Renal cortical epithelial cell (primary cell): ENCODE measurements at regions not wholly inside any gene's neighbourhood (a gene's known extent, or its start where the extent isn't known, plus 50 kb on each side); places are given as distances from the start of the nearest gene placed in this dataset.
A peak's percentile ranks its signal among the peaks of the same experiment; 100 is the strongest.

Experiments
- DNase-seq: peaks from one replicate; pipeline ENCODE4 v3.0.0-alpha.2; 2011; ENCODE audit warnings: low read depth

DNA sequence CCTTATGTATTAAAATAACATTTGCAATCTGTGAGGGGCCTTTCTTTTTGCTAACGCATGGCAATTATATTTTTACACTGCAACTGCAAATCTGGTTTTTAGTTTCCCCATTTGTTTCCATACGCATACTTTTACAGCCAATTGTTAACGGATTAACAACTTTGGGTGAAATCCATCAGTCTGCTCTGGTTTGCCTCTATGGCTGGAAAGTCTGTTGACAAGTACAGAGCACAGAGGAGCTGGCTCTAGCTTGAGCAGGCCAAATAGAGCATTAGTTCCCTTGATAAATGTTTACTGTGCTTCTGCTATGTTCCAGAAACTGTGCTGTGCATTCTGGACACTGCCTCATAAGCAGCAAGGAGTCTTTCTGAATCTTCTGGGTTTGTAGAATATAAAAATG, 400.4 kb upstream of the KIF2A start:
- DNase-seq, result no peak

DNA sequence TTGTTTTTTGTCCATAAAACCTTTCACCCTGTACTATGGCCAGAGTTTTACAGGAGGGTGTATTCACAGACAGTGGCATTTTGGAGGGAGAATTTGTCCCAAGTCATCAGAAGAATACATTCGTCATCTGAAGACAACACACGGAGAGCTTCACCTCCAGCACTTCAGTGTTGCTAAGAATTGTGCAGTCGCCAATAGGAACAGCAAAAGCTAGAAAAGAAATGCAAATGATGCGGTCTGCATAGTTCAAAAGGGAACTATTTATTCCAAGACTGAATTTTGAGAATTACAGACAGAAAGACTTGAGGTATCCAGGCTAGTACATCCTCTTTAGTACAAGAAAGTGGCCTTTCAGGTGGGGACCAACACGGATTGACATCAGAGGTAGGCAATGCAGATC, 399.2 kb upstream of the KIF2A start:
- no peak for DNase-seq

DNA sequence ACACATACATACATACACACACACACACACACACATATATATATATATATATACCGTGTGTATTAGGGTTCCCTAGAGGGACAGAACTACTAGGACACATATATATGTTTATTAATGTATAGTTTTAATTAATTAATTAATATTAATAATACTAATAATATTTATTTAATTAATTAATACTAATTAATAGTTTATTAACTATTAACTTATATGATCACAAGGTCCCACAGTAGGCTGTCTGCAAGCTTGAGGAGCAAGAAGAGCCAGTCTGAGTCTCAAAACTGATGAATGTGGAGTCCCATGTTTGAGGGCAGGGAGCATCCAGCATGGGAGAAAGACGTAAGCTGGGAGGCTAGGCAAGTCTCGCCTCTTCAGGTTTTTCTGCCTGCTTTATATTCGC, 398.0 kb upstream of the KIF2A start:
- DNase-seq, result no peak

GRCh38 chr5:61910771-61911170, 395.2 kb upstream of the KIF2A start:
- DNase-seq, result no peak

- no peak for DNase-seq
Measured at GRCh38 chr5:61912559-61912958, 393.4 kb upstream of the KIF2A start.

DNA sequence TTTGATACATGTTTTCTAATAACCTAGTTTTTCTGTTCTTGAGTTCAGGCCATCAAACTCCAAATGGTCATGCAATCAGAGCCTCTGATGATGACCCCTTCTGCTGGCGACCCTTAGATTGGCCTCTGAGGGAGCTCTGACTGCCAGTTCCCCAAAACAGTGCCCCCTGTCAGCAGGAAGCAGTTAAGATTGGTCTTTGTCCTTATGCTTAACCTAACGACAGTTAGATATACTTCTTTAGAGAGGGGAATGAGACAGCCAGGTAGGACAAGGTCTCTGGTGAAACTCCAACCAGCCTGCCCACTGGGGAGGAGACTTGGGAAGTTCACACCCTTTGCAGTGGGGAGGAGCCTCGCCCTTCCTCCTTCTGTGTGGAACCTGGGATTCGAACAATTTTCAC, 390.4 kb upstream of the KIF2A start:
- DNase-seq, result no peak

DNA sequence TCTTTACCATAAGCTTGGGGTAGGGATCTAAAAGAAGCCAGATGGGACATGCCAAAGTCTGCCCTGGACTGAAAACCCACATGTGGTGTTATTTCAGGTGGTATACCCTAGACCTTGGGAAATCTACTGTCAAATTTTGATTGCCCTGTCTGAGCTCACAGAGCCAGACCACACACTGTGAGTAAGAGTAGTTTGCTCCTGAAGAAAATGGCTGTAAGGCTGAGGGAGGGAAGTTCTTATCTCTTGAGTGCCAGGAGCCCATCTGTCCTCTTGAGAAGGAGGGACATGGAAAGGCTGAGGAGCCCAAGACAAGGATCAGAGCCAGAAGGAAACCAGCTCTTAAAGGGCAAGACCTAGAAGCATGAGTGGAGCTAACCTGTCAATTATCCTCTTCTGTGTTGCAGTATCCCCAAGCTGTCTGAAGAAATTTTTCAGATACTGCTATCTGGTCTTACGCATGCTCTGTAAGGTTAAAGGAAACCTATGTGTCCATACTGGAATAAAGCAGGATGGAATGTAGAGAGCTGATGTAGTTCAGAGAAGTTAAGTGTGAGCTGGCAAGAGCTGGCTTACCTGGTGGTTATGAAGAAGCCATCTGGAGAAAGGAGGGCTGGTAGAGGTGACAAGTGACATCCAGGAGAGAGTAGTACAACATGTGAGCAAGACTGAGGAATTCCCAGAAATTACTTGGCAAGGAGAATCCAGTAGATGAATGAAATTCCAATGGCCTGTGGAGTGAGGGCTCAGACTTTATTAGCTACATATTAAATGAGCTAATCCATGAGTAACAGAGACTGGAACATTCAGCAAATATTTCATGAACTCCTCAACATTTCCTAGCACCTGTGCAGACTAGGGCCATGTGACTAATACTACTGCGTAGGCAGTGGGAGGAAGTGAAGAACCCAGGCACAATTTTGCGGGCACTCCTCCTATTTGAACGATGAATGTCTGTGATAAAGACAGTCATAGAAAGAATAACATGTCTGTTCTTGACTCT, 389.1 kb upstream of the KIF2A start:
- peak; percentile 99 for DNase-seq

- no peak for DNase-seq
Measured at GRCh38 chr5:61918611-61919010, 387.4 kb upstream of the KIF2A start.

GRCh38 chr5:61919920-61920319, 386.1 kb upstream of the KIF2A start:
- peak; percentile 79 for DNase-seq

DNA sequence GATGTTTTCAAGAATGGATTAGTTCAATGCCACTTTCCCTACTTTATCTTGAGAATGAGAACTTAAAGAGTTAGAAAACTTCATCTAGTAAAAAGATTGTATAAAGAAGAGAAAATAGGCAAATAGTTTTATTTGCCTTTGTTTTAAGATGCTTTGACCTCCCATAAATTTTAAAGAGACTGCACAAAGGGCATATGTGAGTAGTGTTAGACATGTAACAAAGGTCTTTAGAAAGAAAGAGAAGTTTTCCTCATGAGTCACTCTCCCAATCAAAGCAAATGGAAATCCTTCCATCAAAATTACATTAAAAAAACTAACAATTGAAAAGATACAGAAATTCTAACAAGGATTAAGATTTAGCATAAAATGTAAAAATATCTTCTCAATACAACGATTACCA, 381.8 kb upstream of the KIF2A start:
- DNase-seq, result peak; percentile 32

DNA sequence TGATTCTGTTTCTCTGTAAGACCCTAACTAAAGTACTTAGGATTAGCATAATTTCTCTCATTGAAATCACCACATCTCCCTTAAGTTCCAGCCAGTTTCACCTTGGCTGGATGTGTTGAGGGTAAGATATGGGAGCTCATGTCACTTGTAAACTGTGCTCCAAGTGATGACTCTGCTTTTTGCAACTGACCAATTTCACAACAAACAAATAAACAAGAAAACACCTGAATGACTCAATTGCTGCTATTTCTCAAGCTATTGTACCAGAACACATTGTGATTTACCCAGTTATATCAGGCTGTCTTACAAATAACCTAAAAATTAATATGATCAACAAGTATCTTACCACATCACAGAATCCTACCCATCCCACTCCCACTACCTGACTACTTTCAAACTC, 379.1 kb upstream of the KIF2A start:
- DNase-seq, result no peak

DNA sequence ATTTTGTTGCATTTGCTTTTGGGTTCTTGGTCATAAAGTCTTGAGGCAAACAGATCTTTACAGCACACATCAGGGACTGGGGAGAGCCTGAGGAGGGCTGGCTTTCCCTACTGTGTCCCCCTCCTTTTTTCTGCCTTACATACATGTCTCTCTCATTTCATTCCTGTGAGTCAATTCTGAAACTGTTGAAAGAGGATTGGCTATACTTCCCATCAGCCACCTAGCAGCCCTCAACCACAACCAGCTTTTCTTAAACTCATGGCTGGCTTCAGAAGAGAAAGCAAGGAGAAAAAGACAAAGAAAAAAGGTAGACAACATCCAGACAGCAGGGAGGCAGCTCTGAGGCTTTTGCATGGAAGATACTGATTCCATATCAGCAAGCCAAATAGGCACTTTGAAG, 374.8 kb upstream of the KIF2A start:
- DNase-seq, result peak; percentile 53

DNA sequence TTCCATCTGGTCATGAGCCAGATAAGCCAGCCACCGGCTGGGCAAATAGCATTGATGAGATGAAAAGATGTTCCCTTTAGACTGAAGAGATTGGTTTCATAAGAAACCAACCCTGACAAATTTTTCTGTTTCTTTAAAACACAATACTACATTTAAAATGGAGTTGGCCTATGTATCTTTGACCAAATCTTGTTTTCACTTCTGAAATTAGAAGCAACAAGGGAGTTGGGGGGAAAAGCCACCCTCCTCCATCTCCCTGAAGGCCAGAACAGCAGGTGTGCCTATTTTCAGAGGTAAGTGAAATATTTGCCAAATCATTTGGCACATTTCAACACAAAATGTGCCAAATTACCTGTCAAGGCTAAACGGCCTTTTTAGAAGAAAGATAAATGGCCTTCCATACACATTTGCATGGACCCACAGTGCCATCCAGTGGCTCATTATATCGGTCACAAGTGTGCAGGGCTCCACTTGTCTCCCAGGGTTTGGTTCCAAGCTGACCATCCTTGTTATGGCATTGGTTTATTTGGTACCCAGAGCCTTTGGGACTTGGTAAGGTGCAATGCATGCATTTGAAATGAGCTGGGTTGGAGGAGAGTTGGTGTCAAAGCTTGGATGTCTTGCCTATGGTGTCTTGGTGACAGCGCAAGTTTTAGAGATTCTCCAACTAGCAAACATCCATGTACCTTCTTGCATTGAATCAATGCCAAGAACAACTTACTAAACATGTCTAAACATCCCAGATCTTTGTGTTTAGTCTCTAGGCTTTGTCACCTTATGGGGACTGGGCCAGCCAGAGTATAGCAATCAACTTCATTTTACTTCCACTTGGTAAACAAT, 372.0 kb upstream of the KIF2A start:
- DNase-seq, result peak; percentile 69

GRCh38 chr5:61941637-61942036, 364.4 kb upstream of the KIF2A start:
- no peak for DNase-seq

DNA sequence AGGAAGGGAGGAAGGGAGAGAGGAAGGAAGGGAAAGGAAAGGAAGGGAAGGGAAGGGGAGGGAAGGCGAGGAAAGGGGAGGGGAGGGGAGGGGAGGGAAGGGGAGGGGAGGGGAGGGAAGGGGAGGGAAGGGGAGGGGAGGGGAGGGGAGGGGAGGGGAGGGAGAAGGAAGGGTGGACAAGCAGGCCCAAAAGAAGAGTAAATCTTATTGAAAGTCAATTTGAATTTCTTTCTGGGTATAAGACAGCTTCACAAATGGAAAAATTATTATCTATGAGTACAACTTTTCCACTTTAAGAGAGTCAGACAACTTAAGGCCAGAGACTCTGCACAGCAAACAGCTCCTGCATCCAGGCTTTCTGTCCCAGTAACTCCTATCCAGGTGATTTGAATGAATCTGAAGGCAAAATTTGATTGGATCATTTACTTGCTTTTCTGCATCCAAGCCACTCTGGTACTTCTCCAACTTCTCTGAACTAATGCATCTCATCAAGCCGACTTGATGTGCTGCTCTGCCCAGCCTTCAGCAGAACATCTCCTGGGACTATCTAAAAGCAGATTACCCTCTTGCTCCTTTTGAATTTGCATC, 363.4 kb upstream of the KIF2A start:
- DNase-seq, result no peak

GRCh38 chr5:61943713-61944112, 362.3 kb upstream of the KIF2A start:
- DNase-seq, result no peak

GRCh38 chr5:61948151-61948550, 357.9 kb upstream of the KIF2A start:
- DNase-seq, result no peak

DNA sequence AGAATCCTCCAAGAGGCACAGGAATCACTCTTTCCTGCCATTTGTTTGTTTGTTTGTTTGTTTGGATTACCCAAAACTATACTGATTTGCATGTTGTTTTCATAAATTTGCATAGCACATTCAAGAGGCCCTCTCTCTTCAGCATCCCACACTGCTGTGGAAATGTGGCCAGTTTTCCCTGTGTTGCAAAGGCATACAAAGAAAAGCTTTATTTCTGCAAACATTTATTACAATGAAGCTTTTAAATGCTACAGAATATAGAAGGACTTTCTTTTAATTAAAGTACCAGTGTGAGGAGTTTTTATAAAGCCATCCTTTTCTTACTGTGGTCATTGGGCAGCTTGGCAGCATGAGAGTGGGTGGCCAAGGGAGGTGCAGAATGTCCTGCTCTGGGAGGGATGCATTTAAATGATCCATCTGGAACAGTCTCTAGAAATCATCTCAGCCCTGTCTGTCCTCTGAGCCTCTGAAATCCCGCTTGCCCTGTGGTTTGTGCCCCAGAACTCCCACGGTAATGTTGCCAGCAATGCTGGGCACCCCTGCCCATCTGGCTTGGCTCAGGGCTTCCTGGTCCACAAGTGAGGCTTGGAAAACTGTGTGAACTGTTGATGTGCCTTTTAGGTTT, 356.8 kb upstream of the KIF2A start:
- no peak for DNase-seq

DNA sequence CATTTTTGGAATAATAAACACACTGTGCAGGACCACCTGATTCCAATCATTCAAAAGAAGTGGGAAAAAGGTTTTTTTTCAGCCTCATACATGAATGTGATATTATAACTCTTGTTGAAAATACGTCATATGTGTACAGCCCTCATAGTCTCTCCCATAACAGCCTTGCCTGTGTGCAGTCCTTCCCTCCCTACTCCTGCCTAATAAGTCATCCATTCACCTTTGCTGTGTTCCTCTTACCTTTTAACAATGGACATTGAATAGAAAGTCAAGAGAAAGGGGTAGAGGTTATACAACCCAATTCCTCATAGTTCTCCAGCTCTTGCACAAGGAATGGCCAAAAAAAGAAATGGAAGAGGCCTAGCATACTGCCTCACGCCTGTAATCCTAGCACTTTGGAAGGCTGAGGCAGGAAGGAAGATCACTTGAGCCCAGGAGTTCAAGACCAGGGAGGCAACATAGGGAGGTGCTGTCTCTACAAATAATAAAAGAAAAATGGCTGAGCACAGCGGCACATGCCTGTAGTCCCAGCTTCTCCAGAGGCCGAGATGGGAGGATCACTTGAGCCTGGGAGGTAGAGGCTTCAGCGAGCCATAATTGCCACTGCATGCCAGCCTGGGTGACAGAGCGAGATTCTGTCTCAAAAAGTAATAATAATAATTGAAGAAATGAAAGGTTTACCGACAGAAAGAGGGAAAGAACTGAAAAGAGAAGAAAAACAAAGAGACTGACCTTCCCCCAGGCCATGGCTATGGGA, 356.1 kb upstream of the KIF2A start:
- DNase-seq, result peak; percentile 19

DNA sequence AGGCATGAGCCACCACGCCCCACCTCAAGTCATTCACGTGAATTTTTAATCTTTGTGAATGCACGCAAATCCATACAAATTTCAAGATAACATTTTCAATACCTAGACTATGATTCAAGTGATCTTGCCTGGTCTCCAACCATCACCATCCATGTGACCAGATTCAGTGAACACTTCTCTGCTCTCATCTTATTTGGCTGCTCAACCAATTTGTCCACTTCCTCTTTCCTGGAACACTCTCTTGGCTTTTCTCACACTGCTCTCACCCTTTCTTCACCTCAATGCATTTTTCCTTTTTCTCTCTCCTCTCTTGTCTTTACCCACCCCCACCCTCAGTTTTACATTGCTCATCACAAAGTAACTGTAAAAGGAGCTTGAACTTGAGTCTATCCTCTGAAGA, 354.7 kb upstream of the KIF2A start:
- DNase-seq, result no peak

- no peak for DNase-seq
Measured at GRCh38 chr5:61953913-61954312, 352.1 kb upstream of the KIF2A start.
